H1 (cell line): ENCODE measurements at regions not wholly inside any gene's neighbourhood (a gene's known extent, or its start where the extent isn't known, plus 50 kb on each side); places are given as distances from the start of the nearest gene placed in this dataset.

ENCODE experiments used
- CTCF ChIP-seq, 3 experiments: IDR thresholded peaks; 1 replicate in 2 of 3; 2 replicates in 1 of 3; pipeline versions ENCODE4 v1.5.1 to v1.6.1; 2011; ENCODE audit warnings: low read length in 3 of 3, mild to moderate bottlenecking in 3 of 3, inconsistent platforms in 2 of 3, low read depth in 1 of 3, moderate library complexity in 1 of 3; ENCODE audit not compliant: insufficient read depth in 1 of 3; ENCODE audit errors: control extremely low read depth in 1 of 3
- EZH2 ChIP-seq: fragments of 200-600 bp; sonication (generic); IDR thresholded peaks from 2 replicates; pipeline ENCODE4 v1.7.1; 2012; ENCODE audit warnings: low read depth, mild to moderate bottlenecking, moderate library complexity, low read length, inconsistent platforms; ENCODE audit not compliant: severe bottlenecking
- GABPA ChIP-seq: IDR thresholded peaks from 2 replicates; pipeline ENCODE4 v1.6.1; 2011; ENCODE audit warnings: mild to moderate bottlenecking, low read length, moderate library complexity, borderline replicate concordance; ENCODE audit not compliant: insufficient read depth
- HDAC6 ChIP-seq: IDR thresholded peaks from one replicate; pipeline ENCODE4 v1.7.1; 2012; ENCODE audit warnings: low read depth, mild to moderate bottlenecking, inconsistent platforms, low read length, moderate library complexity
- MAFK ChIP-seq: IDR thresholded peaks from 2 replicates; pipeline ENCODE4 v1.6.1; 2012; ENCODE audit warnings: low read depth, mild to moderate bottlenecking, improper control_type of control experiment, low read length
- MAX ChIP-seq: IDR thresholded peaks from 2 replicates; pipeline ENCODE4 v1.6.1; 2012; ENCODE audit warnings: inconsistent platforms
- POLR2AphosphoS5 ChIP-seq: IDR thresholded peaks from 2 replicates; pipeline ENCODE4 v1.6.1; 2011; ENCODE audit warnings: low read depth, low read length
- TBP ChIP-seq: IDR thresholded peaks from 2 replicates; pipeline ENCODE4 v1.6.1; 2011; ENCODE audit warnings: low read depth, low read length, improper control_type of control experiment
- TEAD4 ChIP-seq: IDR thresholded peaks from 2 replicates; pipeline ENCODE4 v1.6.1; 2012; ENCODE audit warnings: low read depth, low read length, inconsistent platforms, mixed read lengths

- no peak for TF ChIP-seq MAX
- no peak for TF ChIP-seq MAFK
- no peak for TF ChIP-seq POLR2AphosphoS5
- TF ChIP-seq EZH2: no peak
- no peak for TF ChIP-seq CTCF (IDR thresholded peaks at IDR 0.05; ENCODE audit: control extremely low read depth in 1 of 3, insufficient read depth in 1 of 3, low read depth in 1 of 3, low read length in 3 of 3)
- TF ChIP-seq HDAC6: no peak
- no peak for TF ChIP-seq TEAD4
- TF ChIP-seq GABPA: no peak
- TF ChIP-seq TBP: no peak
Observed at GRCh38 chr2:145412155-145412554, 892.2 kb upstream of the ZEB2 start.
